GM18508 (cell line): ENCODE measurements at regions not wholly inside any gene's neighbourhood (a gene's known extent, or its start where the extent isn't known, plus 50 kb on each side); places are given as distances from the start of the nearest gene placed in this dataset.

Experiments used
- ATAC-seq: cut with Tn5 transposase; IDR thresholded peaks from one replicate; pipeline ENCODE4 v1.9.1; 2021; ENCODE audit warnings: moderate number of reproducible peaks; ENCODE audit not compliant: insufficient read depth, unreplicated experiment

DNA sequence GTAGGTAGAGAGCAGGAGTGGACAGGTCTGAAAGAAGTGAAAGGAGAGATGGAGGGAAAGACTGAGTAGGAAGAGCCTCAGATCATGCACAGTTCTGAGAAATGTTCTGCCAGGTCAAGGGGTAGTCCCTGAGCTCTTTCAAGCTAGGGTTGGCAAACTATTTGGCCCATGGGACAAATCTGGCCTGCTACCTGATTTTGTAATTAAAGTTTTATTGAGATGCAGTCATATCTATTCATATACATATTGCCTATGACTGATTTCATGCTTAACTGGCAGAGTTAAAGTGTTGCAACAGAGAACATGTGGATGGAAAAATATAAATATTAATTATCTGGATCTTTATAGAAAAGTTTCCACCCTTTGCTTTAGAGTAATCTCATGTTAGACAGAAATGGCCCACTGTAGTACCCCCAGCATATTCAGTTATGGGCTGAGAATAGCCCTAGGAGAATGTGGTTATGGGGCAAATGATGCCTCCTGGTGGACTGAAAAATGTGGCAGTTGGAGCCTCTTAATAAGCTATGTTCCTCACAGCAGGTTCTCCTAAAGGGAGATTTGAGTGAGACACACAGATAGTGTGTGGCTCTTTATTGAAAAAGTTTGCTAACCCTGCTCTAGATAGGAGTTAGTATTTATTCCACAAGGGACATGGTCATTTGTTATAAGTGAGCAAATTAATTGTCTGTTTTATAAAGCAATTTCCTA, 476.9 kb downstream of the LRIG3 start:
- no peak for ATAC-seq

DNA sequence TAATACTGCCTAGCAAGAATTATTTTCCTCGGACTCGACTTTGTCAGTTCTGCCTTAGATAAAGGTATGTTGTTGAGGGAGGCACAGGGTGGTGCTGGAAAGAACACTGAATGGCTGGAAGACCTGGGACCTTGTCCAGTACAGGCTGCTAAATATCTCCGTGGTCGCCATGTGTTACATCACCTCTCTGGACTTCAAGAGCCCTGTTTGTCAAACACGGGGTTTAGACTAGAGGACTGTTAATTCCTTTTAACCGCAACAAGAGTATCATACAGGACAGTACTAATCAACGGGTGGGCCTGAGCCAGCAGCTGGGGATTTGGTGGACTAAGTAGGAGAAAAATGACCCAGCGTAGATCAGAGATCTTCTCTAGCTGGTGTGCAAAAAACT, 476.3 kb downstream of the LRIG3 start:
- no peak for ATAC-seq

DNA sequence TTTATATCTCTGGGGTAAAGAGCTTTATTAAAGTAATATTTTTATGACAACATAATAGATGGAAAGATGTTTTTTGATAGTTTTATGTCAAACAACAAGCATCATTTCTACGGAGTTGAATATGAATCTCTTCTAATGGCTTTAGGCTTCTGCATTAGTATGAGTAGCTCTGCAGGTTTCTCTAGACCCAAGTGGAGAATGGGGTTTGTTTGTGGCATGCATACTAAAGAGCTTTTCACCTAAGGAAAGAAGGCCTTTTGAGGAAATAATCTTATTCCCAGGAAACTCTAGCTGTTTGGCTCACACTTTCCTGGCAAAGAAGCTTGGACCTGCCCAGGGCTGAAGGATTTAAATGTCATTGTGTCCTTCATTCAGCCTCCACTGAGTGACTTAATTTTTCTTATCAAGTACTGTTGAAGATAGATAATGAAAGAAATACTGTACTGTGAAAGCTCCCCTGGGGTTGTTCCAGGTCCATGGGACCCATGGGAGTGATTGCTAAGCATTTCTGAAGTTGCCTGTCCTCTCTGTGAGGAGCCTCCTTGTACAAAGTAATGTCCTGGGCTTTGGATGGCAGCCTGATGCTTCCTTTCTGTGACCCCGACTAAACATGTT, 469.3 kb downstream of the LRIG3 start:
- no peak for ATAC-seq

DNA sequence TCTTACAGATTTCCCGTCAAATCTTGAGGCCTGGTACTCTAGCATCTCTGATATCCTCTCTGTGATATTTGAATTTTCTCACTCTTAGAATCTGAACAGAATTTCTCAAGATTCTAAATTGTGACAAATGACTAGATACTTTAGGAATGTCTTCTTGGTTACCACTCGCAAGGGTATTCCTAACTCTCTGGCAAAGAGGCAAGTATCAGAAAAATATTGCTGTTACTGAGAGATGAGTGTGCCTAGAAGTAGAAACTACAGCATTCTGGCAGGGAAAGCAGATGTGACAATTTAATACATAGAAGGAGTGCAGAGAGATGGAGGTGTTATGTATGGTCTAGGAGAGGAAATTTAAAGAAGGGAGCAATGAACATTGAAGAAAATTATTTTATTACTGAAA, 467.8 kb downstream of the LRIG3 start:
- no peak for ATAC-seq

DNA sequence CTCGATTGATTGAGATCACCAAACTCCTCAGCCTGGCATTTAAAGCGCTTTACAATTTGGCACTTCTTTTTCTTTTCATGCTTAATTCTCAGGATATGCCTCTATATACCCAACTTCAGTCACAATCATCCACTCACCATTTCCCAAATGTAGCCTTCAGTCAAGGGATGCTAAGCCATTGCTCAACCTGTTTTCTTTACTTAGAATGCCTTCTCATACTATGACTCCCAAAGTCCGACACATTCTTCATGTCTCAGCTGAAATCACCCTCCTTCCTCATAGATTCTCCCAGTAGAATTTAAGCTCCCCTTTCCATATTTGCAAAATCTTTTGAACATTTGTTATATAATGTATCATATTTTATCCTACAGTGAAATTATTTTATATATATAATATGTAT, 467.0 kb downstream of the LRIG3 start:
- ATAC-seq = no peak

DNA sequence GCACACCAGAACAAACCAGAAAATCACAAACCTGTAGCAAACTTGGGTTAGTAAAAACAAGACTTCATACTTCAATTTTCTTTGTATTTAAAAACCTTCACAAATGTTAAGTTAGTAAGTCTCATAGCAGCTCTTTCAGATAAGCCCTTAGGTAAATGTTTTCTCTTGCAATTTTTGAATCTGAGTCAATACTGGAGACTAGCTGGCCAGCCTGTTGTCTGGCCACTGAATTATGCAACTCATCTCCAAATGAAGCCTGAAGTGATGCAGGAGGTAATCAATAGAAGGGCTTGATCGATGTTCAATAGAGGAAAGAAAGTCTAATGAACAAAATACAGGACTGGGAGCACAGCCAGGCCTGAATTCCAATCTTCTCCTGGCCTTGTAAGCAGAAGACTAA, 465.2 kb downstream of the LRIG3 start:
- ATAC-seq = no peak

DNA sequence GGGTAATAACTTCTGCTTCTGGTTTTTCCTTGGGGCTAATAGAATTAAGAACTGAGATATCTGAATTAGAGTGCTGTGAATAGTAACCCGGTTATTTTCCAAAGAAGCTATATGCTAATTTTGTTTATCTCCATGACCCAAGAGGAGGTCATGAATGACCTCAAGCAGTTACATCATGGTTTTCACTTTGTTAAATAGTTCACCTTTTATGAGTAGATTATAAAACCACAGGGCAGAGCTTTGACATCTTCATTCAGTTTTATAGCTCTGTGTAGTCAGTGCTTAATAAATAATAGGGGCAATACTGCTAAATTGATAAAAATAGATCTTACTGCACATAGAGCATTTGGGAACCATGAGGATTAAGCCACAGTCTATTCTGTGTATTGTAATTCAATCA, 462.2 kb downstream of the LRIG3 start:
- no peak for ATAC-seq

DNA sequence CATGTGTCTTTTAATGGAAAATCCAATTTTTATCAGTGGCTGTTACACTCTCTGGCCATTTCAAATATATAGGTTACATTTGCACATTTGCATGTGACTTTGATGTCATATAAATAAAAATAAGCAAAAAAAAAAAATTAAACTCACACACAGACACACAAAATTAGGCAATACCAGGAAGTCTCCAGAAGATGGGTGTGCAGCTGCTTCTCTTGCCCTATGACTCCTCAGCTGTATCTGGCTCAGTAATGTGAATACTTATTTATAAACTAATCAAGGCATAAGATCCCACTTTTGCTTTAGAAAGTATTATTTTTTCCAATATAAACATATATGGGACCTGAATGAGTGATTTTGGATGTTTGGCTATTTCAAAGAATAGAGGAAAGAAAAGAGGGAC, 461.1 kb downstream of the LRIG3 start:
- ATAC-seq = no peak

DNA sequence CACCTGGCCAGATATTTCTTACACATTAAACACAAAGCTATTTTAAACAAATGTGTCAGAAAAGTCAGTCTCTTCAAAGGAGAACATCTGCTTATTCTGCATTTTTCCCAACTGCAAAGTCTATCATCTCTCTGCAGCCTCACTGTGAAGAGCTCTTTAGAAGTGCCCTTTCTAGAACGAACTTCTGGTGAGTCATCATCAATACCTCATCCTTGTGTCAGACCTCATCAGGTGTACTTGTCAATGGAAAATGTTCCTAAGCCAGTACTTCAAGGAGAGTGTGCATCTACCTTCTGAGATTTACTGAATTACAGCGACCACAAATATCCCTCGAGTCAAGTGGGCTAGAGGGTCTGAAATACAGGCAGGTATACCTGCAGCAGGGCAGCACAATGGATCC, 457.3 kb downstream of the LRIG3 start:
- no peak for ATAC-seq

DNA sequence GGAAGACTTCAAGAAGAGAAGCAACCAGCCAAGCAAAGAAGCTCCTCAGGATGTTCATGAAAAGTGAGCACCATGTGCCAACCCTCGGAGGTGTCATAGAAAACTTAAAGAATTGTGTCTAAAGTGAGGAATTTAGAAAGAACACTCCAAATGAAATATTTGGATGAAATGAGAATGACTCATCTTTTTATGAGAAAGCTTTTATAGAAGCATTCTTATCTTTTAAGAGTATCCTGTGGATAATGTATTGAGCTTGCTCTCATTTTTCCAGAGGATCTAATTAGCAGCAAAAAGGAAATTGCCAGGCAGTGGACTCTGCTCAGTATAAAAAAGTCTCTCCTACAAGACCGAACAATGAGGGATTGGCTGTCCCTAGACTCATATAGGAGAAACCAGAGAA, 454.9 kb downstream of the LRIG3 start:
- no peak for ATAC-seq

DNA sequence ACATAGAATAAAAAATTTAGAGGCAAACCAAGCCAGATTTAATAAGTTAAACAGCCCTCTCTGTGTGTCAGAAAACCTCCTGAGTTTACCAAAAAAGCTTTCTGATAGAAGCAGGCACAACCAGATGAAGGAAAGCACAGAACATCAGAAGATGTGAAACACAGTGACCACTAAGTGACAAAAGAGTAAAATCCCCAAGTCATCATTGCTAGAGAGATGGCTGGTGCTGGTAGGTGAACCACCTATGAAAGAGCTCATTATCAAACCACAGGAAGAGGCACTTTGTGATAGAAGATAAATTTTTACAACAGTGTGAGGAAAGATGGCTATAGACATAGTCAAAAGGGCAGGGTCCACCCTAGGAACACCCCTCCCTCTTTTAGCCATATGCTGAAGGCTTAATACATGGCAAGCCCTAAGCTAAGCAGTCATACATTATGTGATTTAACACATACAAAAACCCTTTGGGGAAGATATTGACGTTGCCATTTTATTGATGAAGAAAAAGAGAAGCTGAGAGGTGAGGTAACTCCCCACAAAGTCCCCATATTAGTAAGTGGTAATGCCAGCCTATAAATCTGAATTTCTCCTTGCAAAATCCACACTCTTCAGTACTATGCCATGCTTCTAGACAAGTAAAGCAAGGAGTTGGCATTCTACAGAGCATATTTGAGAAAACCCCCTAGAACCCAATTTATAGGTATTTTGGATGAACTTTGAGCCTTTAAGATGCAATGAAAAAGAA, 449.9 kb downstream of the LRIG3 start:
- ATAC-seq = no peak

DNA sequence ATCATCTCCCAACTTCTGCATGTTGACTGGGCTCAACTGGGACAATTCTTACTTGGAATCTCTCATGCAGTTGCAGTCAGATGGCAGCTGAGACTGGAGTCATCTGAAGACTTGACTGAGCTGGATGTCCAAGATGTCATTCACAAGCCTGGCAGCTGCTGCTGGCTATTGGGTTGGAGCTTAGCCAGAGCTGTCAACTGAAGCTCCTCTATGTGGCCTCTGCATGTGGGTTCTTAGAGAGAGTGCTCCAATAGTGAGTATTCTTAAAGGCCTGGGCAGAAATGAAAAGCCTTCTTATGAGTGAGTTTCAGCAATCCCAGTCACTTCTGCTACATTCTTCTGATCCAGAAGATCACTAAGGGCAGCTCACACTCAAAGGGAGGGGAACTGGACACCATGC, 440.9 kb downstream of the LRIG3 start:
- no peak for ATAC-seq

DNA sequence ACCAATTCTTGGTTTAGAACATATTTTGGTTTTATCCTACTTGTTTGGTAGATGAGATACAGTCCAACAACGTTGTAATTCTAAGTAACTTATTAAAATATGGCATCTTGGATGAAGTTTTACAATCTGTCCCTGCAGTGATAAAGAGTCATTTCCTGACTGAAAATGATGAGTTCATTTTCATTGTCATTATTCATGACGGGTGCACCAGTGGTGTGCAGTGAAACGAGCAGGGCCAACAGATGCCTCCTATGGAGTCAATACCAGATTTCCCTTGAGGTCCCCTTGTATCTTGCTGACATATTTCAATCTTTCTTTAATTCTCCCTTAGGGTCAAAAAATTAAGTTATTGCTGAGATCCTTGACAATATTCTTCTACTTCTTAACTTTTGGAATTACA, 438.5 kb downstream of the LRIG3 start:
- no peak for ATAC-seq

DNA sequence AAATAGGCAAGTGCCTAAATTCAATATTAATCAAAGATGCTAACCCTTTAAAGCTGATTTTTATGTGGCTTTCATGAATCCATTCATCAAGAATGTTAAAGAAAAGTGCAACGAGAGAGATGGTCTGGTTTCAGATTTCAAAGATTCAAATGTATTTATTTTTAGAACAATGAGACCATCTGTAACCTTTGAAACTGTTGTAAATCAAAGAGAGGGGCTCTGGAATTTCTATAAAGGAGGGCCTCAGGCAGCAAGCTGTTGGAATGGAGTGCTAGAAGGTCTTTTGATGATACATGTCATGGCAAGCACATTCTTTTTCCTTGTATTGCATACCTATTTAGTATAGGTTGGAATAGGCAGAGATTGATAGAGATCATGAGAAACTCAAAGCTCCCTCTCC, 433.0 kb downstream of the LRIG3 start:
- ATAC-seq = no peak

DNA sequence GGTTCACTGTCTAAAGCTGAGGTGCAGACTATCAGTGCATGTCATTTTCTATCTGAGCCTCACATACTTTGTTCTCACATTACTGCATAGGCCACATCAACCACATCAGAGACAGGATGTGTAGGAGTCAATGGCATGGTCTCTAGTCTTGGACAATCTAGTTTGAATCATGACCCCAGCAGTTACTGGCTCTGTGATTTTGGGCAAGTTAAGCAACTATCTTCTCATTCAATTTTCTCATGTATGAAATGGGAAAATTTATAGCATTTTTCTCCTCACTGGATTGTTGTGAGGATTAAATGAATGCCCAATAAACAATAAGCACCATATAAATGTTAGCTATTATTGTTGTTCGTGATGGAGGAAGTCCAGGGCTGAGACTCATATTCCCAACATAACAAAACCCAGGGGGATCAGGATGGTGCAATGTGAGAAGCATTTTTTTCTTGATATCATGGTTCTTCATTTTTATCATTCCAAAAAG, 432.6 kb downstream of the LRIG3 start:
- no peak for ATAC-seq

DNA sequence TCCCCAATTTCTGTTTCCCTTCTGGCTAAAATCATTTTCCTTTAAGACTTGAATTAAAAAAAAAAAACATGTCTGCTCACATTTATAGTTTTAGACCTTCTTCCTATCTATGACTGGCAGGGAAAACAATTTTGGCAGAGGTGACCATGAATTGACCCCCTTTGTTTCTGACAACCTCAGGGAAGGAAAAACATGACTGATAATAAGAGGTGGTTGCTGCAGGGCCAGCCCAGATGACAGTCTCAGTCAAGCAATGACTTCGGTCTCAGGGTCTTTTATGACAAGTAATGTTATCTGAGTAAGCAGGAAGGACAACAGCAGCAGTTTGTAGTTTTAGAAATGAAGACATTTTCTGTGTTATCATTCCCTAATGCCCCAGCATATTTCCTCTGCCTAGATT, 430.9 kb downstream of the LRIG3 start:
- no peak for ATAC-seq

DNA sequence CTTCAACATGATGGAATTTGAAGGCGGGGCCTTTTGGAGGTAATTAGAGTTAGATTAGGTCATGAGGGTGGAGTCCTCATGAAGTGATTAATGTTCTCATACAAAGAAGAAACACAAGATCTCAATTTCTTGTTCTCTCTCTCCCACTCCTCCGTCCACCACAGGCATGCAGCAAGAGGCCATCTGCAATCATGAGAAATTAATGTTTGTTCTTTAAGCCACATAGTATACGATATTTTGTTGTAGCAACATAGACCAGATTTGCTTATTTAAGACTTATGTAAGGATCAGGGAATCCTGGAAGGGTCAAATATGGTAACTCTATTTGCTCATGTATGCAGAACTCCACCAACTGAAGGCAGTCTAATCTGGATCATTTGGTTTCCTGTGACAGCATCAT, 429.0 kb downstream of the LRIG3 start:
- ATAC-seq = no peak

DNA sequence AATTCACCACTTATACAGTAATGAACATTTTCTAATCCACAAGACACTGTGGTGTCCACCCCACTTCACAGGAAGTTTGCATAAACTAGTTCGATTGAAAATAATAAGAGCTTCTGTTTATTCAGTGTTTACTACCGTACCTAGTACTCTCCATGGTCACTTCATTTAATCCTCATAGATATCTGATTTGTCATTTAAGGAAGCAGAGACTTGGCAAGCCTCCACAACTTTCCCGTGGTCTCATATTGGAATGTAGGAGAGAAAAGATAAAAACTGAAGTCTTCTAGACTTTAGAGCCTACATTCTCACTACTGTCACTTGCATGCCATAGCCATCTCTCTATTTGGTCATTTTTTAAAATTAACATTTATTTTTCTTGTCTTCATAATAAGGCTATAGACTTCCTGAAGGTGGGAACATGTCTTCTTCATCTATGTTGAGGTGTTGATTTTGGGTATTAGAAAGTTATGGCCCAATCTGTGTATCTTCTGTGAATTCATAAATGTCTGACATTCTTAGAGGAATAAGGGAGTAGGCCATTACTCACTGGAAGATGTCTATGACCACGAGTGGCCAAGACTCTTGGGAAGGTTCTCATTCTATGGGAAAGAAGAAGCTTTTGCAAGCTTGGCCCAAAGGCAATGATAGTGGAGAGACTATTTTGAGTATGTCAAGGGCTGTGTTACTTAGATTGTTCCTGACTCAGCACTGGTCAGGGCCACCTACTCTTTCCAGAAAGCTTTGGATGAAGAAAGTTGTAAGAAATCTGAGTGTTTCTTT, 423.7 kb downstream of the LRIG3 start:
- no peak for ATAC-seq

DNA sequence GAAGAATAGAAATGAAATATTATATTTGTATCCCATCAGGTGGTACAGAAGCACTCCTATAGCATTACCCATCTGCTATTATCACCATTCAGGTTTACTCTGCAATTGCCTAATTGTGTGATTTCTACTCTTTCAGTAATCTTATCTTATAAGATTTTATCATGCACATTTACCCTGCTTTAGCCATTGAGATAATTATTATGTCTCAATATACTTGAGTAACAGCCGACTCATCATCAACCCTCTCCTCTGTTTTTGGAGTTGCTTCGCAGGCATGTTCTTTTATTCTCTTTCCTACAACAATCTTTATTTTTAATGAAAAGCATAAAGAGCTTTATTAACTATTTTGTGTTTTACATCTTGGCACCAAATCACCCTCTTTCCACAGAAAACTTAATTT, 419.9 kb downstream of the LRIG3 start:
- no peak for ATAC-seq

DNA sequence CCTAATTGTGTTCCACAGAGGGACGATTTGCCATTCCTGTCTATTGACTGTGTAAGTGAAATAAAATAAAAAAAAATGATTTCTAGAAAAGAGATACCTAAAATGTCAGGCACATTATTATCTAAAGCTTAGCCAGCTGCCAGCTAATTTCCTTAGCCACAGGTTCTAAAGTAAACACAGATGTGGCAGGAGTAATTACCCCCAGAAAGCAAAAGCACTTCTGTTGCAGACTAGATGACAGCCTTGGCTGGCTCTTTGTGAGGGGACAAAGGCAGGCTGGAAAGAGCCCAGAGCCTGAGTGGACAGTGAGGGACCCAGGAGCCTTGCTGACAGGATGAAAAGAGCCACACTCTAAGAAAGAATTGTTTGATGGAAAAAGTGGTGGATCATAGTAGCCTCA, 418.1 kb downstream of the LRIG3 start:
- ATAC-seq = no peak

DNA sequence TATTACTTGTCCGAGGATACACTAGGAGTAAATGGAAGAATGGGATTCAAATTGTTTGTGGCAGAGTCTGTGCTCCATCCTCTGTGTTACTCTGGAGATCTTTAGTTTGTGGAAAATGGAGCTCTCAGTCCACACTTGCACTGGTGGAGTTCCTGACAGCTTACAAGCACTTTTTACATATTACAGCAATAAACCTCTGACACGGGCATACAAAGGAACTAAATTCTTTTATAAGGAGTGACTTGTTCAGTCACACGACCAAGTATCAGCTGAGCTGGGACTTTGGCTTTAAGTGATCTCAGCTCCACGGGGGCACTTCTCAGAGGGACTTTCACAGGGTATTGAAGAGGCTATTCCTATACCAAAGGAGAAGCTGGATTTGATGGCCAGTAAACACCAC, 417.5 kb downstream of the LRIG3 start:
- no peak for ATAC-seq
